SK-N-SH (cell line): ENCODE measurements at regions not wholly inside any gene's neighbourhood (a gene's known extent, or its start where the extent isn't known, plus 50 kb on each side); places are given as distances from the start of the nearest gene placed in this dataset.

Experiments used
- CTCF ChIA-PET: fragments of 300-600, 350-600 bp; formaldehyde crosslinking; extraction: SDS; loops from one replicate; lab custom pipeline; 2021; lab: Yijun Ruan, JAX
- POLR2A ChIA-PET: fragments of 350-600 bp; sonication (Branson Sonifier 250); formaldehyde crosslinking; extraction: SDS; loops from one replicate; lab custom pipeline; 2020; ENCODE audit warnings: antibody characterized with exemption, inconsistent platforms; lab: Yijun Ruan, JAX
- DNase-seq: peaks from one replicate; pipeline ENCODE4 v3.0.0; 2012
- H2AFZ ChIP-seq: fragments of 200-600 bp; sonication (generic); 2 replicates; pipeline ENCODE4 v1.8.1; 2016; ENCODE audit warnings: antibody characterized with exemption, mild to moderate bottlenecking, low read depth
- H3F3A ChIP-seq: fragments of 200-600 bp; sonication (generic); replicated peaks from 2 replicates; pipeline ENCODE3; 2016; ENCODE audit warnings: antibody characterized with exemption, mild to moderate bottlenecking; ENCODE audit not compliant: insufficient read depth
- H3K27ac ChIP-seq, 2 experiments: fragments of 200-500 bp in 1 of 2; fragments of 200-600 bp in 1 of 2; sonication (Bioruptor generic) in 1 of 2; sonication (generic), shearing (Covaris generic) in 1 of 2; 2 replicates each; pipeline versions ENCODE4 v1.5.1 to v1.6.1; 2014 to 2016; ENCODE audit warnings: low read depth in 2 of 2, inconsistent platforms in 1 of 2, low read length in 1 of 2, mild to moderate bottlenecking in 1 of 2, mixed read lengths in 1 of 2
- H3K27me3 ChIP-seq: fragments of 200-600 bp; sonication (generic), shearing (Covaris generic); 2 replicates; pipeline ENCODE4 v1.6.1; 2016; ENCODE audit warnings: mixed run types; ENCODE audit not compliant: insufficient read depth
- H3K36me3 ChIP-seq, 2 experiments: fragments of 200-500 bp in 1 of 2; fragments of 200-600 bp in 1 of 2; sonication (Bioruptor generic) in 1 of 2; sonication (generic) in 1 of 2; replicated peaks in 1 of 2; 2 replicates each; pipeline versions ENCODE3 to v1.5.1; 2014 to 2016; ENCODE audit warnings: low read length in 1 of 2, mild to moderate bottlenecking in 1 of 2; ENCODE audit not compliant: insufficient read depth in 2 of 2, control insufficient read depth in 1 of 2
- H3K4me1 ChIP-seq, 2 experiments: fragments of 200-500 bp in 1 of 2; fragments of 200-600 bp in 1 of 2; sonication (Bioruptor generic) in 1 of 2; sonication (generic), shearing (Covaris generic) in 1 of 2; 2 replicates each; pipeline versions ENCODE4 v1.5.1 to v1.6.1; 2014 to 2016; ENCODE audit warnings: low read depth in 1 of 2, low read length in 1 of 2, mixed run types in 1 of 2; ENCODE audit not compliant: insufficient read depth in 2 of 2, control insufficient read depth in 1 of 2
- H3K4me2 ChIP-seq: fragments of 200-600 bp; sonication (generic), shearing (Covaris generic); 2 replicates; pipeline ENCODE4 v1.6.1; 2017; ENCODE audit warnings: mixed run types
- H3K4me3 ChIP-seq, 2 experiments: fragments of 200-500 bp in 1 of 2; fragments of 200-600 bp in 1 of 2; sonication (Bioruptor generic) in 1 of 2; sonication (generic), shearing (Covaris generic) in 1 of 2; 2 replicates each; pipeline versions ENCODE4 v1.5.1 to v1.8.1; 2014 to 2016; ENCODE audit warnings: low read depth in 2 of 2, inconsistent platforms in 1 of 2, low read length in 1 of 2, mild to moderate bottlenecking in 1 of 2, mixed read lengths in 1 of 2, moderate library complexity in 1 of 2
- H3K79me2 ChIP-seq: fragments of 200-600 bp; sonication (generic); 2 replicates; pipeline ENCODE4 v1.8.1; 2017; ENCODE audit warnings: mild to moderate bottlenecking; ENCODE audit not compliant: insufficient read depth
- H3K9ac ChIP-seq: fragments of 200-600 bp; sonication (generic); 2 replicates; pipeline ENCODE4 v1.6.1; 2017; ENCODE audit warnings: mixed run types
- H3K9me2 ChIP-seq: fragments of 200-600 bp; sonication (generic); 2 replicates; pipeline ENCODE4 v1.6.1; 2017; ENCODE audit warnings: mixed run types
- H3K9me3 ChIP-seq: fragments of 200-600 bp; sonication (generic); 2 replicates; pipeline ENCODE4 v1.6.1; 2017; ENCODE audit warnings: mixed run types, mild to moderate bottlenecking, moderate library complexity
- H4K20me1 ChIP-seq: fragments of 200-600 bp; sonication (generic); 2 replicates; pipeline ENCODE4 v1.6.1; 2017; ENCODE audit warnings: mild to moderate bottlenecking, mixed run types; ENCODE audit not compliant: insufficient read depth
- EP300 ChIP-seq, 2 experiments: IDR thresholded peaks; 2 replicates each; pipeline versions ENCODE4 v1.4.0 to v1.6.1; 2012; ENCODE audit warnings: borderline replicate concordance in 1 of 2, low read depth in 1 of 2, low read length in 1 of 2
- EZH2phosphoT487 ChIP-seq: fragments of 200-600 bp; sonication (generic); IDR thresholded peaks from 2 replicates; pipeline ENCODE4 v1.6.1; 2017; ENCODE audit warnings: low read depth, mixed run types, mild to moderate bottlenecking, antibody characterized with exemption, moderate library complexity, borderline replicate concordance
- FOXJ3 ChIP-seq: sonication (generic); formaldehyde crosslinking; IDR thresholded peaks from 2 replicates; pipeline ENCODE4 v1.5.1; 2020; ENCODE audit warnings: mild to moderate bottlenecking, missing genetic modification reagents
- GABPA ChIP-seq: IDR thresholded peaks from 2 replicates; pipeline ENCODE4 v1.4.0; 2012; ENCODE audit warnings: low read depth, mild to moderate bottlenecking
- IRF3 ChIP-seq: fragments of 150-350 bp; IDR thresholded peaks from 2 replicates; pipeline ENCODE4 v1.6.1; 2016; ENCODE audit warnings: mild to moderate bottlenecking, low read depth, low read length
- MXI1 ChIP-seq: IDR thresholded peaks from 2 replicates; pipeline ENCODE4 v1.6.1; 2012; ENCODE audit warnings: mild to moderate bottlenecking, low read depth, low read length, improper control_type of control experiment
- RFX5 ChIP-seq: IDR thresholded peaks from 2 replicates; pipeline ENCODE4 v1.6.1; 2012; ENCODE audit warnings: mild to moderate bottlenecking, improper control_type of control experiment, low read length
- TAF1 ChIP-seq: IDR thresholded peaks from 2 replicates; pipeline ENCODE4 v1.6.1; 2012; ENCODE audit warnings: low read depth, mild to moderate bottlenecking, low read length, moderate library complexity, borderline replicate concordance
- TCF12 ChIP-seq: IDR thresholded peaks from 2 replicates; pipeline ENCODE4 v1.4.0; 2012
- USF1 ChIP-seq: IDR thresholded peaks from 2 replicates; pipeline ENCODE4 v1.4.0; 2012; ENCODE audit warnings: low read depth, borderline replicate concordance
- YY1 ChIP-seq: IDR thresholded peaks from 2 replicates; pipeline ENCODE4 v1.4.0; 2012; ENCODE audit warnings: low read depth, mild to moderate bottlenecking
- WGBS: methylation state at CpG from one replicate; pipeline ENCODE4 v1.1.6; 2017; ENCODE audit warnings: low lambda C conversion rate; 5-methylcytosine and 5-hydroxymethylcytosine counted together
- TF ChIP-seq, protein P1 (sequence below): IDR thresholded peaks from 2 replicates; pipeline ENCODE4 v1.6.1; 2012; ENCODE audit warnings: mild to moderate bottlenecking, low read depth, low read length, moderate library complexity
- TF ChIP-seq, protein P2 (sequence below): IDR thresholded peaks from 2 replicates; pipeline ENCODE4; 2012

GRCh38 chr3:115418583-115418982 is 204.7 kb upstream of the GAP43 start:
- H3K4me3 ChIP-seq, result no peak overlapping the region
- ChIA-PET CTCF (interaction anchor here (0.6 to 0.9 kb wide), 2 partner anchors 365 to 1292 kb away, joined by 3 read pairs; no protein-coding TSS in a partner anchor), POLR2A (no interaction called here)
- no peaks in the 10 kb centered on the region for H3K27me3 ChIP-seq
- H4K20me1 ChIP-seq, result no peaks in the 10 kb centered on the region
- no peak overlapping the region for H3K4me2 ChIP-seq
- H3K9ac ChIP-seq, result no peak overlapping the region
- no peaks in the 10 kb centered on the region for H3K79me2 ChIP-seq
- H2AFZ ChIP-seq, result no peak overlapping the region
- H3K27ac ChIP-seq, result no peak overlapping the region
- WGBS, result 54% methylated on average over 1 of the region's 1 CpG
- no peaks in the 10 kb centered on the region for H3K36me3 ChIP-seq
- no peaks in the 10 kb centered on the region for H3K9me2 ChIP-seq
- DNase-seq, result no peak
- H3K4me1 ChIP-seq, result peaks cover 0 to 2% of the 10 kb centered on the region in 2 experiments; a peak in 1 of 4 replicates
- TF ChIP-seq, protein P1, sequence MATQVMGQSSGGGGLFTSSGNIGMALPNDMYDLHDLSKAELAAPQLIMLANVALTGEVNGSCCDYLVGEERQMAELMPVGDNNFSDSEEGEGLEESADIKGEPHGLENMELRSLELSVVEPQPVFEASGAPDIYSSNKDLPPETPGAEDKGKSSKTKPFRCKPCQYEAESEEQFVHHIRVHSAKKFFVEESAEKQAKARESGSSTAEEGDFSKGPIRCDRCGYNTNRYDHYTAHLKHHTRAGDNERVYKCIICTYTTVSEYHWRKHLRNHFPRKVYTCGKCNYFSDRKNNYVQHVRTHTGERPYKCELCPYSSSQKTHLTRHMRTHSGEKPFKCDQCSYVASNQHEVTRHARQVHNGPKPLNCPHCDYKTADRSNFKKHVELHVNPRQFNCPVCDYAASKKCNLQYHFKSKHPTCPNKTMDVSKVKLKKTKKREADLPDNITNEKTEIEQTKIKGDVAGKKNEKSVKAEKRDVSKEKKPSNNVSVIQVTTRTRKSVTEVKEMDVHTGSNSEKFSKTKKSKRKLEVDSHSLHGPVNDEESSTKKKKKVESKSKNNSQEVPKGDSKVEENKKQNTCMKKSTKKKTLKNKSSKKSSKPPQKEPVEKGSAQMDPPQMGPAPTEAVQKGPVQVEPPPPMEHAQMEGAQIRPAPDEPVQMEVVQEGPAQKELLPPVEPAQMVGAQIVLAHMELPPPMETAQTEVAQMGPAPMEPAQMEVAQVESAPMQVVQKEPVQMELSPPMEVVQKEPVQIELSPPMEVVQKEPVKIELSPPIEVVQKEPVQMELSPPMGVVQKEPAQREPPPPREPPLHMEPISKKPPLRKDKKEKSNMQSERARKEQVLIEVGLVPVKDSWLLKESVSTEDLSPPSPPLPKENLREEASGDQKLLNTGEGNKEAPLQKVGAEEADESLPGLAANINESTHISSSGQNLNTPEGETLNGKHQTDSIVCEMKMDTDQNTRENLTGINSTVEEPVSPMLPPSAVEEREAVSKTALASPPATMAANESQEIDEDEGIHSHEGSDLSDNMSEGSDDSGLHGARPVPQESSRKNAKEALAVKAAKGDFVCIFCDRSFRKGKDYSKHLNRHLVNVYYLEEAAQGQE, result no peak
- H3F3A ChIP-seq, result no peaks in the 10 kb centered on the region
- H3K9me3 ChIP-seq, result no peaks in the 10 kb centered on the region

DNA sequence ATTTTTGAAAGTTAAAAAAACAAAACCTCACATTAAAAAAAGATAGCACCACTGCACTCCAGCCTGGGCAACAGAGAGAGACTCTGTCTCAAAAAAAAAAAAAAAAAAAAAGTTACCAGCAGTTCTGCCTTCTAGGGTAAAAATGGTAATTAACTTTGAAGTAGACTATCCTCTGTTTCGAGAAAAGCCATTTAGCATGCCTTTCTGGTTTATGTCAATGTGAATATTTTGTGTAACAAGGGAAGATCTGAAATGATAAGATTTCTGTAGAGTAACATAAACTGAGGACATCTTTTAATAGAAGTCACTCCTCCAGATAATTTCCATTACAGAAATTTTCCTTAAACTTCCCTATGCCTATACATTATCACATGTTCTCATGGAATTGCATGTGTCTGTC is 203.2 kb upstream of the GAP43 start:
- WGBS, result 12% methylated on average over 1 of the region's 1 CpG
- CTCF ChIA-PET, result no interaction called here
- DNase-seq, result no peak

More for the DNA sequence above, 203.2 kb upstream of the GAP43 start:
- Histone ChIP-seq H3K4me1 (peaks cover 0 to 2% of the 10 kb centered on the region in 2 experiments; a peak in 1 of 4 replicates), H3K9ac (no peak overlapping the region), H3K4me3 (no peak overlapping the region), H3K9me2 (no peaks in the 10 kb centered on the region), H3K27me3 (no peaks in the 10 kb centered on the region), H3K36me3 (no peaks in the 10 kb centered on the region), H3K9me3 (no peaks in the 10 kb centered on the region), H2AFZ (no peak overlapping the region), H3F3A (no peaks in the 10 kb centered on the region), H3K4me2 (no peak overlapping the region), H4K20me1 (no peaks in the 10 kb centered on the region), H3K27ac (peak overlapping the region in 1 of 2 experiments; percentile 55; a peak in 2 of 4 replicates), H3K79me2 (no peaks in the 10 kb centered on the region)
- POLR2A ChIA-PET, result no interaction called here
- TF ChIP-seq EZH2phosphoT487 (no peak), IRF3 (no peak), RFX5 (no peak), EP300 (IDR thresholded peaks at IDR 0.05; ENCODE audit: borderline replicate concordance in 1 of 2, low read depth in 1 of 2, low read length in 1 of 2) (peak in 1 of 2 experiments; percentile 13; a peak in 1 of 4 replicates), GABPA (no peak), YY1 (no peak), FOXJ3 (no peak), MXI1 (no peak), TAF1 (no peak), USF1 (no peak), TCF12 (peak; percentile 63)
- TF ChIP-seq, protein P2, sequence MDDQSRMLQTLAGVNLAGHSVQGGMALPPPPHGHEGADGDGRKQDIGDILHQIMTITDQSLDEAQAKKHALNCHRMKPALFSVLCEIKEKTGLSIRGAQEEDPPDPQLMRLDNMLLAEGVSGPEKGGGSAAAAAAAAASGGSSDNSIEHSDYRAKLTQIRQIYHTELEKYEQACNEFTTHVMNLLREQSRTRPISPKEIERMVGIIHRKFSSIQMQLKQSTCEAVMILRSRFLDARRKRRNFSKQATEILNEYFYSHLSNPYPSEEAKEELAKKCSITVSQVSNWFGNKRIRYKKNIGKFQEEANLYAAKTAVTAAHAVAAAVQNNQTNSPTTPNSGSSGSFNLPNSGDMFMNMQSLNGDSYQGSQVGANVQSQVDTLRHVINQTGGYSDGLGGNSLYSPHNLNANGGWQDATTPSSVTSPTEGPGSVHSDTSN, result peak; percentile 56
- TF ChIP-seq, protein P1, result no peak
